H9 (cell line): ENCODE measurements at regions not wholly inside any gene's neighbourhood (a gene's known extent, or its start where the extent isn't known, plus 50 kb on each side); places are given as distances from the start of the nearest gene placed in this dataset.

ENCODE experiments used
- DNase-seq: peaks from one replicate; pipeline ENCODE4 v3.0.0-alpha.2; 2017
- H2AFZ ChIP-seq: one replicate; pipeline ENCODE4 v1.6.1; 2013; ENCODE audit warnings: mild to moderate bottlenecking, low read length, control low read depth, moderate library complexity
- H2AK5ac ChIP-seq: 2 replicates; pipeline ENCODE4 v1.6.1; 2013; ENCODE audit warnings: low read length, control low read depth, mixed read lengths; ENCODE audit not compliant: insufficient read length
- H2BK120ac ChIP-seq: one replicate; pipeline ENCODE4 v1.6.1; 2013; ENCODE audit warnings: low read depth, mild to moderate bottlenecking, low read length, control low read depth, inconsistent platforms; ENCODE audit not compliant: poor library complexity, severe bottlenecking
- H2BK12ac ChIP-seq: 2 replicates; pipeline ENCODE4 v1.6.1; 2013; ENCODE audit warnings: low read length, control low read depth, mixed read lengths, low read depth; ENCODE audit not compliant: insufficient read length
- H2BK15ac ChIP-seq: 2 replicates; pipeline ENCODE4 v1.6.1; 2013; ENCODE audit warnings: low read depth, low read length, control low read depth
- H2BK20ac ChIP-seq: one replicate; pipeline ENCODE4 v1.6.1; 2013; ENCODE audit warnings: low read depth, mild to moderate bottlenecking, low read length, control low read depth, inconsistent platforms; ENCODE audit not compliant: poor library complexity, severe bottlenecking
- H2BK5ac ChIP-seq: 2 replicates; pipeline ENCODE4 v1.6.1; 2013; ENCODE audit warnings: low read length, control low read depth, mixed read lengths; ENCODE audit not compliant: insufficient read length
- H3K14ac ChIP-seq: 2 replicates; pipeline ENCODE4 v1.6.1; 2013; ENCODE audit warnings: low read length, control low read depth; ENCODE audit not compliant: insufficient read depth
- H3K18ac ChIP-seq: 2 replicates; pipeline ENCODE4 v1.6.1; 2013; ENCODE audit warnings: low read depth, mild to moderate bottlenecking, mixed read lengths, low read length, control low read depth; ENCODE audit not compliant: insufficient read length
- H3K23ac ChIP-seq: 2 replicates; pipeline ENCODE4 v1.6.1; 2013; ENCODE audit warnings: low read length, control low read depth, mixed read lengths, low read depth; ENCODE audit not compliant: insufficient read length
- H3K23me2 ChIP-seq: 2 replicates; pipeline ENCODE4 v1.6.1; 2013; ENCODE audit warnings: low read depth, mild to moderate bottlenecking, mixed read lengths, low read length, control low read depth; ENCODE audit not compliant: insufficient read length, poor library complexity, severe bottlenecking
- H3K27ac ChIP-seq: 2 replicates; pipeline ENCODE4 v1.5.1; 2013; ENCODE audit warnings: low read length, control low read depth, mixed read lengths, low read depth; ENCODE audit not compliant: insufficient read length
- H3K27me3 ChIP-seq: 2 replicates; pipeline ENCODE4 v1.6.1; 2013; ENCODE audit warnings: low read length, control low read depth, inconsistent platforms; ENCODE audit not compliant: insufficient read depth
- H3K4ac ChIP-seq: 2 replicates; pipeline ENCODE4 v1.6.1; 2013; ENCODE audit warnings: low read depth, mild to moderate bottlenecking, control low read depth, inconsistent platforms, low read length, moderate library complexity
- H3K4me1 ChIP-seq: 2 replicates; pipeline ENCODE4 v1.6.1; 2013; ENCODE audit warnings: low read length, control low read depth, inconsistent platforms; ENCODE audit not compliant: insufficient read depth
- H3K4me2 ChIP-seq: 2 replicates; pipeline ENCODE4 v1.6.1; 2013; ENCODE audit warnings: low read length, control low read depth, mixed read lengths; ENCODE audit not compliant: insufficient read length, insufficient read depth
- H3K56ac ChIP-seq: 2 replicates; pipeline ENCODE4 v1.6.1; 2013; ENCODE audit warnings: low read depth, mild to moderate bottlenecking, mixed read lengths, low read length, control low read depth; ENCODE audit not compliant: insufficient read length
- H3K79me1 ChIP-seq: 2 replicates; pipeline ENCODE4 v1.6.1; 2013; ENCODE audit warnings: low read depth, mild to moderate bottlenecking, moderate library complexity, low read length, control low read depth, inconsistent platforms; ENCODE audit not compliant: insufficient read depth, poor library complexity, severe bottlenecking
- H3K79me2 ChIP-seq: 2 replicates; pipeline ENCODE4 v1.6.1; 2013; ENCODE audit warnings: low read length, control low read depth, inconsistent platforms; ENCODE audit not compliant: insufficient read depth
- H3K9ac ChIP-seq: 2 replicates; pipeline ENCODE4 v1.6.1; 2013; ENCODE audit warnings: low read length, control low read depth, mixed read lengths; ENCODE audit not compliant: insufficient read length; ENCODE audit errors: extremely low read depth
- H3K9me3 ChIP-seq: one replicate; pipeline ENCODE4 v1.6.1; 2013; ENCODE audit warnings: low read depth, low read length, inconsistent platforms; ENCODE audit not compliant: control insufficient read depth
- H3T11ph ChIP-seq: one replicate; pipeline ENCODE4 v1.6.1; 2013; ENCODE audit warnings: mild to moderate bottlenecking, low read length, control low read depth, inconsistent platforms
- H4K20me1 ChIP-seq: one replicate; pipeline ENCODE4 v1.6.1; 2013; ENCODE audit not compliant: control insufficient read depth, insufficient read length, insufficient read depth
- H4K5ac ChIP-seq: 2 replicates; pipeline ENCODE4 v1.6.1; 2013; ENCODE audit warnings: low read depth, mild to moderate bottlenecking, mixed read lengths, low read length, control low read depth; ENCODE audit not compliant: insufficient read length
- H4K8ac ChIP-seq: replicated peaks from 2 replicates; pipeline ENCODE4 v1.6.1; 2013; ENCODE audit warnings: low read length, control low read depth, mixed read lengths, low read depth; ENCODE audit not compliant: insufficient read length
- H4K91ac ChIP-seq: 2 replicates; pipeline ENCODE4 v1.6.1; 2013; ENCODE audit warnings: low read depth, mild to moderate bottlenecking, moderate library complexity, mixed read lengths, low read length, control low read depth; ENCODE audit not compliant: insufficient read length
- H3K27ac Mint-ChIP-seq, 3 experiments: 2 replicates in 2 of 3; 3 replicates in 1 of 3; pipeline ENCODE4 v1.8.0; 2020 to 2021; ENCODE audit warnings: mixed read lengths in 3 of 3, mild to moderate bottlenecking in 1 of 3, moderate library complexity in 1 of 3
- H3K27me3 Mint-ChIP-seq: 2 replicates; pipeline ENCODE4 v1.8.0; 2021; ENCODE audit warnings: low read depth, mild to moderate bottlenecking, moderate library complexity, mixed read lengths
- H3K36me3 Mint-ChIP-seq, 3 experiments: 2 replicates in 2 of 3; 3 replicates in 1 of 3; pipeline ENCODE4 v1.8.0; 2020 to 2021; ENCODE audit warnings: low read depth in 3 of 3, mixed read lengths in 3 of 3; ENCODE audit not compliant: insufficient read depth in 1 of 3
- H3K4me1 Mint-ChIP-seq, 2 experiments: 2 replicates each; pipeline ENCODE4 v1.8.0; 2020; ENCODE audit warnings: mixed read lengths in 2 of 2
- H3K4me3 Mint-ChIP-seq, 2 experiments: 2 replicates in 1 of 2; 3 replicates in 1 of 2; pipeline ENCODE4 v1.8.0; 2020 to 2021; ENCODE audit warnings: mild to moderate bottlenecking in 2 of 2, mixed read lengths in 2 of 2, moderate library complexity in 1 of 2
- H3K9me3 Mint-ChIP-seq, 2 experiments: 2 replicates in 1 of 2; 3 replicates in 1 of 2; pipeline ENCODE4 v1.8.0; 2020; ENCODE audit warnings: mild to moderate bottlenecking in 2 of 2, mixed read lengths in 2 of 2, moderate library complexity in 1 of 2
- WGBS: extraction: QIAGEN DNeasy Blood & Tissue Kit; methylation state at CpG from one replicate; pipeline ENCODE4 v1.1.7; 2013; ENCODE audit warnings: missing lambda C conversion rate, low lambda C conversion rate, mixed read lengths; ENCODE audit not compliant: insufficient read length; ENCODE audit errors: extremely low coverage; 5-methylcytosine and 5-hydroxymethylcytosine counted together
- TF ChIP-seq, protein P1 (sequence below): fragments of 200-600 bp; sonication (generic); conservative IDR thresholded peaks from 3 replicates; pipeline ENCODE4 v1.8.0; 2021; ENCODE audit warnings: antibody characterized with exemption, mild to moderate bottlenecking

DNA sequence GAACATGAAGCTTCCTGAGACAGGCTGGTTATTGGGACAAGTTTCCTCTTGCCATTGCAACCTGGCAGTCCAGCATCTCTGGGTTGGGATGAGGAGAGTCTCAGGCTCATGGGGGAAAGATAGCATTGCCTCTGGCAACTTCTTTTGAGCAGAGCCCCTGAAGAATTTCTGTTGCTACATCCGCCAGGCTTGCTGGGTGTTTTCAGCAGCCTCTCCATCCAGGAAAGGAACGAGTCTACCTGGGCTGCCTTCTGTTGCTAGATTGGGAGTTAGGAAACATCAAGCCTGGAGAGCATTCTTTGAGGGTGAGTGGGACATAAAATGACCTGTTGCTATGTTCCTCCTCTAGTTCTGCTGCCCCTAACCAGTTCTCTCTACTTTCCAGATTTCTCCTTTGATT is 313.5 kb downstream of the RFPL4B start:
- no CpG with 5 or more reads among the region's 2 CpGs for WGBS
- DNase-seq: no peak
- 0 out of 4 replicates have a peak, but pooled peaks cover 0 to 2% of the 10 kb centered on the region in 2 experiments for H3K4me1 Mint-ChIP-seq
- Histone ChIP-seq H2AK5ac (no peak overlapping the region), H3K14ac (no peak overlapping the region), H3T11ph (no peak overlapping the region), H3K9me3 (no peaks in the 10 kb centered on the region), H4K91ac (no peak overlapping the region), H2BK20ac (no peak overlapping the region), H3K4me2 (no peak overlapping the region), H3K4ac (no peak overlapping the region), H4K20me1 (no peaks in the 10 kb centered on the region), H2AFZ (no peak overlapping the region), H2BK120ac (no peak overlapping the region), H2BK12ac (no peak overlapping the region), H3K23me2 (no peaks in the 10 kb centered on the region), H3K79me2 (no peaks in the 10 kb centered on the region), H3K9ac (no peak overlapping the region), H3K27me3 (no peaks in the 10 kb centered on the region), H2BK5ac (no peak overlapping the region), H3K79me1 (no peaks in the 10 kb centered on the region), H4K8ac (no peak overlapping the region), H3K27ac (no peak overlapping the region), H3K18ac (no peak overlapping the region), H3K4me1 (no peaks in the 10 kb centered on the region), H3K56ac (no peak overlapping the region), H3K23ac (no peak overlapping the region), H2BK15ac (no peak overlapping the region), H4K5ac (no peak overlapping the region)
- no peak overlapping the region for H3K27ac Mint-ChIP-seq
- H3K4me3 Mint-ChIP-seq: no peak overlapping the region
- TF ChIP-seq, protein P1, sequence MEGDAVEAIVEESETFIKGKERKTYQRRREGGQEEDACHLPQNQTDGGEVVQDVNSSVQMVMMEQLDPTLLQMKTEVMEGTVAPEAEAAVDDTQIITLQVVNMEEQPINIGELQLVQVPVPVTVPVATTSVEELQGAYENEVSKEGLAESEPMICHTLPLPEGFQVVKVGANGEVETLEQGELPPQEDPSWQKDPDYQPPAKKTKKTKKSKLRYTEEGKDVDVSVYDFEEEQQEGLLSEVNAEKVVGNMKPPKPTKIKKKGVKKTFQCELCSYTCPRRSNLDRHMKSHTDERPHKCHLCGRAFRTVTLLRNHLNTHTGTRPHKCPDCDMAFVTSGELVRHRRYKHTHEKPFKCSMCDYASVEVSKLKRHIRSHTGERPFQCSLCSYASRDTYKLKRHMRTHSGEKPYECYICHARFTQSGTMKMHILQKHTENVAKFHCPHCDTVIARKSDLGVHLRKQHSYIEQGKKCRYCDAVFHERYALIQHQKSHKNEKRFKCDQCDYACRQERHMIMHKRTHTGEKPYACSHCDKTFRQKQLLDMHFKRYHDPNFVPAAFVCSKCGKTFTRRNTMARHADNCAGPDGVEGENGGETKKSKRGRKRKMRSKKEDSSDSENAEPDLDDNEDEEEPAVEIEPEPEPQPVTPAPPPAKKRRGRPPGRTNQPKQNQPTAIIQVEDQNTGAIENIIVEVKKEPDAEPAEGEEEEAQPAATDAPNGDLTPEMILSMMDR: no peak
- H3K36me3 Mint-ChIP-seq: no peaks in the 10 kb centered on the region
- no peaks in the 10 kb centered on the region for H3K27me3 Mint-ChIP-seq
- no peaks in the 10 kb centered on the region for H3K9me3 Mint-ChIP-seq
